SH-SY5Y (cell line): ENCODE measurements at regions not wholly inside any gene's neighbourhood (a gene's known extent, or its start where the extent isn't known, plus 50 kb on each side); places are given as distances from the start of the nearest gene placed in this dataset.

ENCODE experiments used
- GATA2 ChIP-seq: IDR thresholded peaks from 2 replicates; pipeline ENCODE4 v1.6.1; 2011; ENCODE audit warnings: mild to moderate bottlenecking, low read depth, low read length
- GATA3 ChIP-seq: IDR thresholded peaks from 2 replicates; pipeline ENCODE4 v1.6.1; 2011; ENCODE audit warnings: low read depth, mild to moderate bottlenecking, low read length, moderate library complexity

- TF ChIP-seq GATA3 (no peak), GATA2 (no peak)
Measured at GRCh38 chr1:106268070-106268469, 788.4 kb upstream of the PRMT6 start.
